Naive B cell (primary cell): ENCODE measurements at regions not wholly inside any gene's neighbourhood (a gene's known extent, or its start where the extent isn't known, plus 50 kb on each side); places are given as distances from the start of the nearest gene placed in this dataset.
A peak's percentile ranks its signal among the peaks of the same experiment; 100 is the strongest.

ENCODE experiments used
- ATAC-seq, 2 donors: fragments of 150-1000 bp; cut with Tn5 transposase; 2 replicates each; pipeline ENCODE4 v1.10.0; 2021; ENCODE audit warnings: low read depth in 2 of 2, mild to moderate bottlenecking in 2 of 2, moderate library complexity in 2 of 2
- DNase-seq: peaks from one replicate; pipeline ENCODE4 v3.0.0; 2022
- H3K27ac Mint-ChIP-seq, 6 donors: one replicate each; pipeline ENCODE4 v1.8.0; 2020 to 2022; ENCODE audit warnings: mild to moderate bottlenecking in 6 of 6, mixed read lengths in 6 of 6, moderate library complexity in 5 of 6, inconsistent platforms in 2 of 6
- H3K27me3 Mint-ChIP-seq, 3 donors: one replicate each; pipeline ENCODE4 v1.8.0; 2021 to 2022; ENCODE audit warnings: mixed read lengths in 3 of 3, mild to moderate bottlenecking in 1 of 3
- H3K36me3 Mint-ChIP-seq, 2 donors: one replicate each; pipeline ENCODE4 v1.8.0; 2020 to 2022; ENCODE audit warnings: mixed read lengths in 2 of 2, inconsistent platforms in 1 of 2, mild to moderate bottlenecking in 1 of 2
- H3K4me1 Mint-ChIP-seq, 3 donors: one replicate each; pipeline ENCODE4 v1.8.0; 2020 to 2022; ENCODE audit warnings: mixed read lengths in 3 of 3, inconsistent platforms in 1 of 3, mild to moderate bottlenecking in 1 of 3, moderate library complexity in 1 of 3
- H3K4me3 Mint-ChIP-seq, 8 donors: one replicate each; pipeline ENCODE4 v1.8.0; 2020 to 2022; ENCODE audit warnings: mild to moderate bottlenecking in 8 of 8, mixed read lengths in 8 of 8, moderate library complexity in 8 of 8, inconsistent platforms in 2 of 8
- H3K9me3 Mint-ChIP-seq, 7 donors: one replicate each; pipeline ENCODE4 v1.8.0; 2020 to 2022; ENCODE audit warnings: mixed read lengths in 7 of 7, mild to moderate bottlenecking in 5 of 7, inconsistent platforms in 2 of 7, moderate library complexity in 1 of 7

DNA sequence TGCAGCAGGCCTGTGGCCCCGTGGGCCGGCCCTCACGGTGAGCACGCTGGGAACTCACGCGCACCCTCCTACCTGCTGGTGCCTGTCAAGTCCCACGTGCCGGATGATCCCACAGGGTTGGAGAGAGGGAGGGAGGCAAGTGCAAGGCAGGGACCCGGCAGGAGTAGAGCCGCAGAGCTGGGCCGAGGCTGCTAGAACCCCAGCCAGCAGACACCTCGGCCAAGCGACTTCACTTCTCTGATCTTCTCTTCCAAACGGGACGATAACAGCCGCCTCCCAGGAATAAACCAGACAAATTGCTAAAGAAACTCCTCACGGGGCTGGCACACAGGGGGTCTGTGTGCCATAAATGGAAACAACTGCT is 1232.8 kb downstream of the TBC1D22A start:
- peaks cover 0 to 26% (median 26%) of the 10 kb centered on the region in 3 donors for H3K27me3 Mint-ChIP-seq
- no peaks in the 10 kb centered on the region for H3K36me3 Mint-ChIP-seq
- peaks cover 0 to 3% (median 0%) of the 10 kb centered on the region in 7 donors for H3K9me3 Mint-ChIP-seq
- H3K4me1 Mint-ChIP-seq: peaks cover 8 to 28% (median 19%) of the 10 kb centered on the region in 3 donors
- peak overlapping the region in 2 of 8 donors; percentile 43 to 51 for H3K4me3 Mint-ChIP-seq
- peak overlapping the region in 3 of 6 donors; percentile 34 to 44 (median 41) for H3K27ac Mint-ChIP-seq
- ATAC-seq (no peak), DNase-seq (no peak)

DNA sequence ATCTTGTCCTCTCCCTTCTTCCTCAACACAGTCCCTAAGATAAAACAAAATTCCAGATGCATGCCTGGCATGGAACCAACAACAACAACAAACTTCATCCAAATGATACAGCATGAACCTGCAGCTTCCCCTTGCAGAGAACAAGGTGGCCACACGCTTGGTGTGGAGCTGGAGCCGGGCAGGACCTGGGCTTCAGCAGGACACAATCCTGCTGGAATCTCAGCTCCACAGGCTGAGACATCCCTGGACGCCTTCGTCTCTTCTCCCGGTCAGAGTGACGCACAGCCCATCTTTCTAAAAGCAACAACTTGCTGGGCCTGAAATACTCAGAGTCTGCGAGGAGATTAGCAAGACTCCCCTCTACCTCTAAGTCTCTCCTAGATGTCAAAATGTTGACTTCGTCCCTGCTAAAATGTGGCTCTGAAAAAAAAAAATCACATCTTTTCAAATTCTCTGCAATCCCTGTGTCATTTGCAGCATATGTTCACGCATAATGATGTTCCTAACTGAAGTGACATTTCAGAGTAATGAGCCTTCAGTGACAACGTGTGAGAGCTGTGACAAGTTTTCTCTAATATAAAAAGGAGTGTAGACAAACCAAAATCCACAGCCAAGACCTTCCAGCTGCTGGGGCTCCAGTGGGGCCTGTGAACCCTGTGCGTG is 1232.3 kb downstream of the TBC1D22A start:
- Mint-ChIP-seq H3K9me3 (peaks cover 0 to 5% (median under 1%) of the 10 kb centered on the region in 7 donors), H3K36me3 (peaks cover 0 to under 1% of the 10 kb centered on the region in 2 donors)

DNA sequence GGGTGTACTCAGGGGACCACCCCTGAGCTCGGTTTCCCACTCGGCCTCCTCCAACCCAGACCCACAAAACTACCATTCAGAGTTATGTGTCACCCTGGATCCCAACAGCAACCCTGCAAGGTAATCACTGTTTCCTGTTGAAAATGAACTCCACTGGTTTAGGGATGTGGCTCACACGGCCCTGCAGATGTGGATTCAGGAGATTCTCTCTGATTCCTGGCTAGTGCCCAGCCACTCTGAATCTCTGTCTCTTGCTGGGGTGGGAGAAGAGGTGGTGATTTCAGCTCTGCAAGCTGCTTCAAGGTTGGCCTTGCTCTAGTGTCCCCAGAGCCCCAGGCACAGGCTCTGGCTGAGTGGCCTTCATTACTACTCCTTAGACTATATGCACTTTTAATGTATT is 1231.6 kb downstream of the TBC1D22A start:
- H3K9me3 Mint-ChIP-seq: peaks cover 0 to 12% (median 4%) of the 10 kb centered on the region in 7 donors
- peaks cover 0 to 6% of the 10 kb centered on the region in 2 donors for H3K36me3 Mint-ChIP-seq
- peaks cover 4 to 33% (median 26%) of the 10 kb centered on the region in 3 donors for H3K27me3 Mint-ChIP-seq
- H3K4me1 Mint-ChIP-seq: peaks cover 8 to 34% (median 19%) of the 10 kb centered on the region in 3 donors
- no peak for DNase-seq
- H3K27ac Mint-ChIP-seq: no peak overlapping the region
- no peak overlapping the region for H3K4me3 Mint-ChIP-seq
- no peak for ATAC-seq

More for the DNA sequence above, 1232.3 kb downstream of the TBC1D22A start:
- H3K4me1 Mint-ChIP-seq: peaks cover 8 to 29% (median 19%) of the 10 kb centered on the region in 3 donors
- H3K27ac Mint-ChIP-seq: peak overlapping the region in 3 of 6 donors; percentile 34 to 44 (median 41)
- ATAC-seq: no peak
- H3K27me3 Mint-ChIP-seq: peaks cover 1 to 29% (median 26%) of the 10 kb centered on the region in 3 donors
- no peak for DNase-seq
- peak overlapping the region in 2 of 8 donors; percentile 43 to 51 for H3K4me3 Mint-ChIP-seq

DNA sequence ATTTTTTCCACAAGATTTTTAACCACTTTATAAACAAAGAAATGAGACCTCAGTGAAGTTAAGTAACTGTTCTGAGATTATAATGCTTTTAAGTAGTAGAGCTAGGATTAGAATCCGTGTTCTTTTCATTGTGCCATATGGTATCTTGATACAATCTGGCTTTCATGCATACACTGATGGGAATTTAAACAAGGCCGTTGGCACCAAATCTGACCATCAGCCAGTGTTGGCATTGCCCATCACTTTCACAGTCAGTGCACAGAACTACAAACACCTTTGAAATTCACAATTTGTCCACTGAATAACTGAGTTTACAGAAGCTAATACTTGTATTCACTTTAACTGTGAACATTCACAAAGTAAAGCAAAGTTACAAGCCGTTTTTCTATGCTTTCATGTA is 1228.0 kb downstream of the TBC1D22A start:
- DNase-seq (no peak), ATAC-seq (no peak)
- Mint-ChIP-seq H3K27me3 (peaks cover 4 to 64% (median 53%) of the 10 kb centered on the region in 3 donors), H3K36me3 (peaks cover 11 to 29% of the 10 kb centered on the region in 2 donors), H3K4me1 (peaks cover 0 to 24% (median 0%) of the 10 kb centered on the region in 3 donors), H3K9me3 (peaks cover 12 to 44% (median 33%) of the 10 kb centered on the region in 7 donors), H3K4me3 (no peak overlapping the region), H3K27ac (no peak overlapping the region)

DNA sequence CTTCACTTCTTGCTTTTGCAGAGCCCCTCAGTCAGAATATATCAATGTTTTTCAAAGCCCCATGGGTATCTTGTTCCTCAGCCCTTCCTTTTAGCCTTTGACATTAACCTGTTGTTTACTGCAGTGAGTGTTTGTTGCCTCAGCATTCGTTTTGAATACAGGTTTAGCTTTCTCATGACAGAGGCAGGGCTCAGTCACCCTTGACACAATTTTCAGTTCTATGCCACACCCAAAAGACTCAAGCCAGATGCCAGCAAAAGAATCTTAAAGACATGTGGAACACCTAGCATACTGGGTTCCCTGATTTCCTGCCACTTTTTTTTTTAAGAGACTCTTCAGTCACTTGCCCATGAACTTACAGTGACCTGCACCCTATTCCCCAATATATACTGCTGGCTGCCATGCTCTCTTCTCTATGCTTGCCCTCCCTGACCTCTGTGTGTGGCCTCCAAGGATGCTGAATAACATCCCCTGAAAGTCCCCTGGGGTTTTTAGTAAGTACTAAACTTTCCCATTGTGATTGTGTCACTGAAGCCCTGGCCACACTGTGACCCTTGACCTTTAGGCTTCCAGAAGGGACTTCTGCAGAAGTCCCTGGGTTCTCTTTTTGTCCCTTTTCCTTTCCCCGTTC is 1225.5 kb downstream of the TBC1D22A start:
- Mint-ChIP-seq H3K27me3 (peaks cover 4 to 56% (median 35%) of the 10 kb centered on the region in 3 donors), H3K4me1 (peaks cover 0 to 18% (median 3%) of the 10 kb centered on the region in 3 donors), H3K4me3 (peak overlapping the region in 1 of 8 donors; percentile 52), H3K9me3 (peaks cover 12 to 44% (median 34%) of the 10 kb centered on the region in 7 donors), H3K36me3 (peaks cover 11 to 29% of the 10 kb centered on the region in 2 donors), H3K27ac (peak overlapping the region in 2 of 6 donors; percentile 20 to 83)
- DNase-seq (no peak), ATAC-seq (no peak)

DNA sequence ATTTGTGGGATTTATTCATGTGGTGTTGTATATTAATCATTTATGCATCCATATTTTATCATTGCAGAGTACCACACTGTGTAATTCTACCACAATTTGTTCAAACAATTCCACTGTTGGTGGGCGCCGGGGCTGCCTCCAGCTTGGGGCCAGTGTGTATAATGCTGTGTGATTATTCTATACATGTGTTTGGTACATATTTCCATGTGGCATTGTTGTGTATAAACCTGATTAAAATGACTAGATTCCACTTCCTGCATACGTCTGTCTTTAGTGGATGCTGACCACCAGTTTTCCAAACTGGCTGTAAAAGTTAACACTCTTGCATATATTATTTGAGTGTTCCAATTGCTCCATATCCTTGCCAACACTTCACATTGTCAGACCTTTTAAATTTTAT is 1213.8 kb downstream of the TBC1D22A start:
- Mint-ChIP-seq H3K27me3 (peaks cover 16 to 35% (median 27%) of the 10 kb centered on the region in 3 donors), H3K4me3 (no peak overlapping the region), H3K9me3 (peaks cover 8 to 33% (median 18%) of the 10 kb centered on the region in 7 donors), H3K36me3 (no peaks in the 10 kb centered on the region), H3K4me1 (no peaks in the 10 kb centered on the region), H3K27ac (no peak overlapping the region)
- DNase-seq (no peak), ATAC-seq (no peak)

DNA sequence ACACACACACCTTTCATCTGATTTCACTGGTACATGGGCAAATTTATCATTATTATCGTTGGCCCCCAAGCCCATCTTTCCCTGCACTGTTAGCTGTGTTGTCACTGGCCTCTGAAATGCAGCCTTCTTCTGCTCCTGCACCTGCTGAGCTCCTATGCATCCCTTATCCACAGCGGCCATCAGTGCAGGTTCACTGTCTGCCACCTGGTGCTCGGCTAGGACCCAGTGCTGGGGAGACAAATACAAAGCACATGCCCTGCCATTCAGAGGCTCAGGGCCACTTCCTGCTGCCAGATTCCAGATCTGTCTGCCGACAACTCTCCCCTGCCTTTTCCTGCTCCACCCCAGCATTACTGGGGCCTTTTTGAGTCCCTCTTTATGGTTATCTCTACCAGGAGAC is 1205.4 kb downstream of the TBC1D22A start:
- DNase-seq (no peak), ATAC-seq (no peak)
- Mint-ChIP-seq H3K9me3 (peaks cover 0 to 2% (median 0%) of the 10 kb centered on the region in 7 donors), H3K4me3 (no peak overlapping the region), H3K27me3 (peaks cover 20 to 37% (median 33%) of the 10 kb centered on the region in 3 donors), H3K36me3 (no peaks in the 10 kb centered on the region), H3K27ac (no peak overlapping the region), H3K4me1 (no peaks in the 10 kb centered on the region)

DNA sequence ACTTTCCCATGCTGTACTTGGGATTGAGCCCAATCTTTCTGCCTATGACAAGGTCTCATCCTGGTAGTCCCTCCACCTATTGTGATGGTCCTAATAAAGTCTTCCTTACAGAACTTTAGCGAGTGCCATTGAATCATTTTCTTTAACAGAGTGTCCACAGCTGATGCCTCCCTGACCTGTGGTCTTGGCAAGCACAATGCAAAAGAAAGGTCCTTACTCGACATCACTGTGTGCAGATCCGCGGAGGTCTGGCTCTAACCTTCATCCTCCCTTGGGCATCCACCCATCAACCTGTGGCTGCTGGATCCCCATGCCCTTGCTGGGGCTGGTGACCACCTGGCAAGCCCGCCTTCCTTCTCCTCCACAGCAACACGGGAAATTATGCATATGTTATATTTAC is 1203.9 kb downstream of the TBC1D22A start:
- ATAC-seq: no peak
- Mint-ChIP-seq H3K9me3 (peaks cover 0 to 2% (median 0%) of the 10 kb centered on the region in 7 donors), H3K4me1 (no peaks in the 10 kb centered on the region), H3K27ac (peak overlapping the region in 1 of 6 donors; percentile 25), H3K27me3 (peaks cover 18 to 30% (median 24%) of the 10 kb centered on the region in 3 donors), H3K36me3 (no peaks in the 10 kb centered on the region), H3K4me3 (peak overlapping the region in 1 of 8 donors; percentile 13)
- DNase-seq: no peak

DNA sequence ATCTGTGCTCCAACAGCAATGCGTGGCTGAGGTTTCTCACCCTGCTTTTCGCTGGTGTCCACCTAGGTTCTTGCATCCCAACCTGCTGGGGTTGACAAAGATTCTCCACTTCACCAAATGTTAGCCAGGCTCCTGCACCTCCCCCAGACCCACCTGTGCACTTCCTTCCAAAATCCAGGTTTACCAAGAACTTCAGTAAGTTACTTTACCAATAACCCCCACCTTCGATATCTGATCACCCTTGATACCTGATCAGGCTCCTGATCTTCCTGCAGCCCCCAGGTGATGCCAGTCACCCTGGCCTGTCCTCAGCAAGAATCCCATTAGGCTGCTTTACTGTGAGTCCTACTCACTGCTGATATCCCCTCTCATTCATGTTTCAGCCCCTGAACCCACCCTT is 1203.4 kb downstream of the TBC1D22A start:
- H3K4me3 Mint-ChIP-seq: no peak overlapping the region
- peaks cover 0 to 2% (median 0%) of the 10 kb centered on the region in 7 donors for H3K9me3 Mint-ChIP-seq
- no peaks in the 10 kb centered on the region for H3K4me1 Mint-ChIP-seq
- no peak for DNase-seq
- no peak for ATAC-seq
- peaks cover 16 to 28% (median 24%) of the 10 kb centered on the region in 3 donors for H3K27me3 Mint-ChIP-seq
- H3K36me3 Mint-ChIP-seq: no peaks in the 10 kb centered on the region
- H3K27ac Mint-ChIP-seq: no peak overlapping the region

DNA sequence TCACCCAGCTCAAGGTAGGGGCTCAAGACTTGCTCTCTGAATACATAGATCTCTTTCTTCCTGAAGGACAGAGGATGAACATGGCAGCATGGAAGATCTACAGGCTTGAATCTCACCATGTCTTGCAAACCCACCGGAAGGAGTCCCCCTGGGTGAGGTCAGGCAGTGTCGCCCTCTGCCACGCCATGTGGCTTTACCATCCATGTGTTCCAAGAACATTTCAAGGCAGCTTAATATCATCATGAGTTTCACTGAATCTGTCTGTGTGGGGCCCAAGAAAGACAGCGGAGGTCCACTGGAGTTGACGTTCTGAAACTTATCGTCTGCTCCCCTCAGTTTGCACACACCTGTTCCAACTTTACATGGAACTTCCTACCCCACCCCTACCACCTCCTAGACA is 1202.6 kb downstream of the TBC1D22A start:
- Mint-ChIP-seq H3K27ac (no peak overlapping the region), H3K27me3 (peaks cover 13 to 24% (median 24%) of the 10 kb centered on the region in 3 donors), H3K4me1 (no peaks in the 10 kb centered on the region), H3K4me3 (no peak overlapping the region), H3K9me3 (peaks cover 0 to 2% (median 0%) of the 10 kb centered on the region in 7 donors), H3K36me3 (no peaks in the 10 kb centered on the region)
- ATAC-seq (no peak), DNase-seq (no peak)

DNA sequence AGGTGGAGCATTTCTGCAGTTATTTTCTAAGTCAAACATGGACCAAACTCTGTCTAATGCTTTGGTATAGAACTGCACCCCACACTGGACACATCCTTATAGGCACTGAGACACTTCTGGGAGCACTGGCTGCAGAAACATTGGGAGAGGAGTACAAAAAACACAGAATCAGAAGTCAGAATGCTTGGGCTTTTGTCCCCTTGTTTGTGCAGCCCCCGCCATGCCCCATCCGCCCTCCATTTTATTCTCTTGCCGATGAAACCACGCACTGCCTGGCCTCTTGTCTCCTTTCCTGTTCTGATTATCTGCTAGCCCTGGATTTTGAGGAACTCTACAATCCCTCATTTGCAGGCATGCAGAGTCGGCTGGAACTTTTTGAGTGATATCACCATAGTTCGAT is 1201.2 kb downstream of the TBC1D22A start:
- H3K4me1 Mint-ChIP-seq: no peaks in the 10 kb centered on the region
- H3K27me3 Mint-ChIP-seq: peaks cover 13 to 27% (median 24%) of the 10 kb centered on the region in 3 donors

DNA sequence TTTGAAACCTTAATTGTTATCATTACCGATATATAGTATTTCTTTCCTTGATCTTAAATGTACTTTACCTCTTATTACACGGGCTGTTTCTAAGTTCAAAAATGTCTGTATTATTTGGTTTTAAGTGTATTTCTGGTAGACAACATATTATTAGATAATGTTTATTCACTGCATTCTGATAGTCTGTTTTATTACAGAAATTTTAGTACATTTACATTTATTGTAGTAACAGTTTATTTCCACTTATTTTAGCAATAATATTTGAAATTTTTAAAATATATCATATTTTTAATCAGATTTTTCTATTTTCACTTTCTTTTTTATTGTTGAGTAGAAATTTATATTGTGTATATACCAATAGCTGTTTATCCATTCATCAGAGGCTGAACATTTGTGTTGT is 1195.2 kb downstream of the TBC1D22A start:
- H3K27ac Mint-ChIP-seq: no peak overlapping the region
- no peak overlapping the region for H3K4me3 Mint-ChIP-seq
- DNase-seq (no peak), ATAC-seq (no peak)
- peaks cover 4 to 18% (median 13%) of the 10 kb centered on the region in 7 donors for H3K9me3 Mint-ChIP-seq
- peaks cover 5 to 9% (median 6%) of the 10 kb centered on the region in 3 donors for H3K27me3 Mint-ChIP-seq
- H3K4me1 Mint-ChIP-seq: no peaks in the 10 kb centered on the region
- no peaks in the 10 kb centered on the region for H3K36me3 Mint-ChIP-seq

More for the DNA sequence above, 1201.2 kb downstream of the TBC1D22A start:
- DNase-seq (no peak), ATAC-seq (no peak)
- peaks cover 1 to 6% (median 3%) of the 10 kb centered on the region in 7 donors for H3K9me3 Mint-ChIP-seq
- no peak overlapping the region for H3K27ac Mint-ChIP-seq
- no peak overlapping the region for H3K4me3 Mint-ChIP-seq
- H3K36me3 Mint-ChIP-seq: no peaks in the 10 kb centered on the region

DNA sequence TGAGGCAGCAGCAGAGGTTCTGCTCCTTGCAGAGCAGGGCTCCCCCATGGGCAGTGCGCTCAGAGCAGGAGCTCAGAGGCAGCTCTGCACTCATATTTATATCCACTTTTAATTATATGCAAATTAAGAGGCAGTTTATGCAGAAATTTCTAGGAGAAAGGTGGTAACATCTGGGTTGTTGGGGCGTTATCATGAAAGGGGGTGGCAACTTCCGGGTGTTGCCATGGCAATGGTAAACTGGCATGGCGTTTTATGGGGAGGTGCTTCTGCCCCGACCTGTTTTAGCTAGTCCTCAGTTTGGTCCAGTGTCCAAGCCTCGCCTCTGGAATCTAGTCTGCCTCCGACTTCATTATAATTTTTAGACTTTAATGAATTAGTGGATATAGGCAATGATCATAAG is 1191.7 kb downstream of the TBC1D22A start:
- H3K27me3 Mint-ChIP-seq: peaks cover 15 to 30% (median 28%) of the 10 kb centered on the region in 3 donors
- no peak overlapping the region for H3K27ac Mint-ChIP-seq
- peaks cover 8 to 27% (median 15%) of the 10 kb centered on the region in 7 donors for H3K9me3 Mint-ChIP-seq
- peaks cover 0 to 8% of the 10 kb centered on the region in 2 donors for H3K36me3 Mint-ChIP-seq
- ATAC-seq (no peak), DNase-seq (no peak)
- no peaks in the 10 kb centered on the region for H3K4me1 Mint-ChIP-seq
- no peak overlapping the region for H3K4me3 Mint-ChIP-seq
